H9 (cell line): ENCODE measurements at regions not wholly inside any gene's neighbourhood (a gene's known extent, or its start where the extent isn't known, plus 50 kb on each side); places are given as distances from the start of the nearest gene placed in this dataset.

ENCODE experiments used
- DNase-seq: peaks from one replicate; pipeline ENCODE4 v3.0.0-alpha.2; 2017
- H2AFZ ChIP-seq: one replicate; pipeline ENCODE4 v1.6.1; 2013; ENCODE audit warnings: mild to moderate bottlenecking, low read length, control low read depth, moderate library complexity
- H2AK5ac ChIP-seq: 2 replicates; pipeline ENCODE4 v1.6.1; 2013; ENCODE audit warnings: low read length, control low read depth, mixed read lengths; ENCODE audit not compliant: insufficient read length
- H2BK120ac ChIP-seq: one replicate; pipeline ENCODE4 v1.6.1; 2013; ENCODE audit warnings: low read depth, mild to moderate bottlenecking, low read length, control low read depth, inconsistent platforms; ENCODE audit not compliant: poor library complexity, severe bottlenecking
- H2BK12ac ChIP-seq: 2 replicates; pipeline ENCODE4 v1.6.1; 2013; ENCODE audit warnings: low read length, control low read depth, mixed read lengths, low read depth; ENCODE audit not compliant: insufficient read length
- H2BK15ac ChIP-seq: 2 replicates; pipeline ENCODE4 v1.6.1; 2013; ENCODE audit warnings: low read depth, low read length, control low read depth
- H2BK20ac ChIP-seq: one replicate; pipeline ENCODE4 v1.6.1; 2013; ENCODE audit warnings: low read depth, mild to moderate bottlenecking, low read length, control low read depth, inconsistent platforms; ENCODE audit not compliant: poor library complexity, severe bottlenecking
- H2BK5ac ChIP-seq: 2 replicates; pipeline ENCODE4 v1.6.1; 2013; ENCODE audit warnings: low read length, control low read depth, mixed read lengths; ENCODE audit not compliant: insufficient read length
- H3K14ac ChIP-seq: 2 replicates; pipeline ENCODE4 v1.6.1; 2013; ENCODE audit warnings: low read length, control low read depth; ENCODE audit not compliant: insufficient read depth
- H3K18ac ChIP-seq: 2 replicates; pipeline ENCODE4 v1.6.1; 2013; ENCODE audit warnings: low read depth, mild to moderate bottlenecking, mixed read lengths, low read length, control low read depth; ENCODE audit not compliant: insufficient read length
- H3K23ac ChIP-seq: 2 replicates; pipeline ENCODE4 v1.6.1; 2013; ENCODE audit warnings: low read length, control low read depth, mixed read lengths, low read depth; ENCODE audit not compliant: insufficient read length
- H3K23me2 ChIP-seq: 2 replicates; pipeline ENCODE4 v1.6.1; 2013; ENCODE audit warnings: low read depth, mild to moderate bottlenecking, mixed read lengths, low read length, control low read depth; ENCODE audit not compliant: insufficient read length, poor library complexity, severe bottlenecking
- H3K27ac ChIP-seq: 2 replicates; pipeline ENCODE4 v1.5.1; 2013; ENCODE audit warnings: low read length, control low read depth, mixed read lengths, low read depth; ENCODE audit not compliant: insufficient read length
- H3K27me3 ChIP-seq: 2 replicates; pipeline ENCODE4 v1.6.1; 2013; ENCODE audit warnings: low read length, control low read depth, inconsistent platforms; ENCODE audit not compliant: insufficient read depth
- H3K4ac ChIP-seq: 2 replicates; pipeline ENCODE4 v1.6.1; 2013; ENCODE audit warnings: low read depth, mild to moderate bottlenecking, control low read depth, inconsistent platforms, low read length, moderate library complexity
- H3K4me1 ChIP-seq: 2 replicates; pipeline ENCODE4 v1.6.1; 2013; ENCODE audit warnings: low read length, control low read depth, inconsistent platforms; ENCODE audit not compliant: insufficient read depth
- H3K4me2 ChIP-seq: 2 replicates; pipeline ENCODE4 v1.6.1; 2013; ENCODE audit warnings: low read length, control low read depth, mixed read lengths; ENCODE audit not compliant: insufficient read length, insufficient read depth
- H3K56ac ChIP-seq: 2 replicates; pipeline ENCODE4 v1.6.1; 2013; ENCODE audit warnings: low read depth, mild to moderate bottlenecking, mixed read lengths, low read length, control low read depth; ENCODE audit not compliant: insufficient read length
- H3K79me1 ChIP-seq: 2 replicates; pipeline ENCODE4 v1.6.1; 2013; ENCODE audit warnings: low read depth, mild to moderate bottlenecking, moderate library complexity, low read length, control low read depth, inconsistent platforms; ENCODE audit not compliant: insufficient read depth, poor library complexity, severe bottlenecking
- H3K79me2 ChIP-seq: 2 replicates; pipeline ENCODE4 v1.6.1; 2013; ENCODE audit warnings: low read length, control low read depth, inconsistent platforms; ENCODE audit not compliant: insufficient read depth
- H3K9ac ChIP-seq: 2 replicates; pipeline ENCODE4 v1.6.1; 2013; ENCODE audit warnings: low read length, control low read depth, mixed read lengths; ENCODE audit not compliant: insufficient read length; ENCODE audit errors: extremely low read depth
- H3K9me3 ChIP-seq: one replicate; pipeline ENCODE4 v1.6.1; 2013; ENCODE audit warnings: low read depth, low read length, inconsistent platforms; ENCODE audit not compliant: control insufficient read depth
- H3T11ph ChIP-seq: one replicate; pipeline ENCODE4 v1.6.1; 2013; ENCODE audit warnings: mild to moderate bottlenecking, low read length, control low read depth, inconsistent platforms
- H4K20me1 ChIP-seq: one replicate; pipeline ENCODE4 v1.6.1; 2013; ENCODE audit not compliant: control insufficient read depth, insufficient read length, insufficient read depth
- H4K5ac ChIP-seq: 2 replicates; pipeline ENCODE4 v1.6.1; 2013; ENCODE audit warnings: low read depth, mild to moderate bottlenecking, mixed read lengths, low read length, control low read depth; ENCODE audit not compliant: insufficient read length
- H4K8ac ChIP-seq: replicated peaks from 2 replicates; pipeline ENCODE4 v1.6.1; 2013; ENCODE audit warnings: low read length, control low read depth, mixed read lengths, low read depth; ENCODE audit not compliant: insufficient read length
- H4K91ac ChIP-seq: 2 replicates; pipeline ENCODE4 v1.6.1; 2013; ENCODE audit warnings: low read depth, mild to moderate bottlenecking, moderate library complexity, mixed read lengths, low read length, control low read depth; ENCODE audit not compliant: insufficient read length
- H3K27ac Mint-ChIP-seq, 3 experiments: 2 replicates in 2 of 3; 3 replicates in 1 of 3; pipeline ENCODE4 v1.8.0; 2020 to 2021; ENCODE audit warnings: mixed read lengths in 3 of 3, mild to moderate bottlenecking in 1 of 3, moderate library complexity in 1 of 3
- H3K27me3 Mint-ChIP-seq: 2 replicates; pipeline ENCODE4 v1.8.0; 2021; ENCODE audit warnings: low read depth, mild to moderate bottlenecking, moderate library complexity, mixed read lengths
- H3K36me3 Mint-ChIP-seq, 3 experiments: 2 replicates in 2 of 3; 3 replicates in 1 of 3; pipeline ENCODE4 v1.8.0; 2020 to 2021; ENCODE audit warnings: low read depth in 3 of 3, mixed read lengths in 3 of 3; ENCODE audit not compliant: insufficient read depth in 1 of 3
- H3K4me1 Mint-ChIP-seq, 2 experiments: 2 replicates each; pipeline ENCODE4 v1.8.0; 2020; ENCODE audit warnings: mixed read lengths in 2 of 2
- H3K4me3 Mint-ChIP-seq, 2 experiments: 2 replicates in 1 of 2; 3 replicates in 1 of 2; pipeline ENCODE4 v1.8.0; 2020 to 2021; ENCODE audit warnings: mild to moderate bottlenecking in 2 of 2, mixed read lengths in 2 of 2, moderate library complexity in 1 of 2
- H3K9me3 Mint-ChIP-seq, 2 experiments: 2 replicates in 1 of 2; 3 replicates in 1 of 2; pipeline ENCODE4 v1.8.0; 2020; ENCODE audit warnings: mild to moderate bottlenecking in 2 of 2, mixed read lengths in 2 of 2, moderate library complexity in 1 of 2
- CTCF ChIP-seq: fragments of 200-600 bp; sonication (generic); conservative IDR thresholded peaks from 3 replicates; pipeline ENCODE4 v1.8.0; 2021; ENCODE audit warnings: antibody characterized with exemption, mild to moderate bottlenecking
- WGBS: extraction: QIAGEN DNeasy Blood & Tissue Kit; methylation state at CpG from one replicate; pipeline ENCODE4 v1.1.7; 2013; ENCODE audit warnings: missing lambda C conversion rate, low lambda C conversion rate, mixed read lengths; ENCODE audit not compliant: insufficient read length; ENCODE audit errors: extremely low coverage; 5-methylcytosine and 5-hydroxymethylcytosine counted together

DNA sequence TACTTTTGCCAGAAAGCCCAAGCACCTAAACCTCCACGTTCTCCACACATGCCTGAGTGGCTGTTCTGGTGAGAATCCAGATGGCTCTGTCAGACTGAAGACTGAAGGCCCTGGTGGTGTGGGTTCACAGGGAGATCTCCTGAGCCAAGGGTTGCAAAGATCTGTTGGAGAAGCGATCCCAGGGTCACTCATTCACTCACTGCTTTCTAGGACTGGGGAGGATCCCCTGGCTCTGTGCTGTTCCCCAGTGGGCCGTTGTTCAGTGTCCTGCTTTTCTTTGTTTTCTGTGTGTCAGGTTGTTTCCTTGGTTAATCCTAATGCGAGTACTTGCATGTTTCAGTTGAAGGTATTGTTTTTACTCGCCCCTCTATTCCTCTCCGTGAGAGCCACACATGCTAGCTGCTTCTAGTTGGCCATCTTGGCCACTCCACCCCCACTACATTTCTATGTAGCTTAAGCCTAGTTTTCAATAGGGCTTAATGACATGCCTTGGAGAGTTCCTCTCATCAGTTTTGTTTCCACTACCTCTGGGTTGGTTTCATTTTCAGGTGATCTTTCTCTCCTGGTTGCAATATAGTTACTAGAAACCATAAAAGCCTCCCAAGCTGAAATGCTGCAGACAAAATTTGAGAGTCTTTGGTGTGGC is 144.5 kb upstream of the SLC38A2 start:
- no peak overlapping the region for H3K4ac ChIP-seq
- Mint-ChIP-seq H3K9me3 (no peaks in the 10 kb centered on the region; a peak in 1 of 5 replicates), H3K27me3 (no peaks in the 10 kb centered on the region; the same call in 1 of the 2 replicates), H3K4me1 (peaks cover 12 to 13% of the 10 kb centered on the region in 2 experiments), H3K4me3 (no peak overlapping the region), H3K27ac (peak overlapping the region in 1 of 3 experiments; percentile 83; a peak in 3 of 7 replicates), H3K36me3 (0 out of 7 replicates have a peak, but pooled peaks cover 0 to 2% (median 0%) of the 10 kb centered on the region in 3 experiments)
- H2BK12ac ChIP-seq, result no peak overlapping the region
- no peak overlapping the region for H2AK5ac ChIP-seq
- no peak overlapping the region for H2BK20ac ChIP-seq
- DNase-seq, result no peak
- H3K27me3 ChIP-seq, result no peaks in the 10 kb centered on the region
- H3K79me1 ChIP-seq, result no peaks in the 10 kb centered on the region
- no peak overlapping the region for H3K9ac ChIP-seq
- no peak overlapping the region for H4K5ac ChIP-seq
- no peak overlapping the region for H2AFZ ChIP-seq
- H3K56ac ChIP-seq, result no peak overlapping the region
- H2BK5ac ChIP-seq, result no peak overlapping the region
- no peak overlapping the region for H3K23ac ChIP-seq
- no peak overlapping the region for H3K18ac ChIP-seq
- H3K9me3 ChIP-seq, result no peaks in the 10 kb centered on the region
- no peaks in the 10 kb centered on the region for H3K79me2 ChIP-seq
- H3K27ac ChIP-seq, result no peak overlapping the region
- H2BK15ac ChIP-seq, result no peak overlapping the region; the same call in 1 of the 2 replicates
- H3K4me2 ChIP-seq, result no peak overlapping the region
- H4K20me1 ChIP-seq, result no peaks in the 10 kb centered on the region
- H2BK120ac ChIP-seq, result no peak overlapping the region
- no CpG with 5 or more reads among the region's 6 CpGs for WGBS
- H4K8ac ChIP-seq, result no peak overlapping the region
- H3K4me1 ChIP-seq, result no peaks in the 10 kb centered on the region; the same call in 1 of the 2 replicates
- no peak for TF ChIP-seq CTCF
- H3K14ac ChIP-seq, result no peak overlapping the region; the same call in 1 of the 2 replicates
- no peak overlapping the region for H3T11ph ChIP-seq
- H3K23me2 ChIP-seq, result no peaks in the 10 kb centered on the region
- H4K91ac ChIP-seq, result no peak overlapping the region
